ENCODE measurements at regions not wholly inside any gene's neighbourhood (a gene's known extent, or its start where the extent isn't known, plus 50 kb on each side); places are given as distances from the start of the nearest gene placed in this dataset.

DNA sequence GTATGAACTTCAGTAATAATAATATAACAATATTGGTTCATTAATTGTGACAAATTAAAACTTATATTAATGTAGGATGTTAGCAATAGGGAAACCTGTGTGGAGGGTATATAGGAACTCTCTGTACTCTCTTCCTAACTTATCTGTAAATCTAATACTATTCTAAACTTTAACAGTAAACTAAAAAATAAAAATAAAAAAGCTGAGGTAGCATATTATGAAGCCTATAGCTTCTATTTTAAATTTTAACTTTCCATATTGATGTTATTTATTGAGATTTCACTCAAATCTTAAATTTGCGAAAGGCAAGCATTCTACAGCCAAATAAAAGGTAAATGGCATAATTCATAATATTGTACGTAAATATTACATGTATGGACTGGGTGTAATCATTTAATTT is 326.4 kb downstream of the MEI4 start:
- no peak for TF ChIP-seq CTCF (IDR thresholded peaks at IDR 0.05; ENCODE audit: low read depth, low read length)
- H3K4me3 ChIP-seq (ENCODE audit: low read depth, low read length): no peak overlapping the region
- no peaks in the 10 kb centered on the region for H3K27me3 ChIP-seq (ENCODE audit: insufficient read depth, low read depth, severe bottlenecking)
- H3K36me3 ChIP-seq: no peaks in the 10 kb centered on the region
- no peak overlapping the region for H3K27ac ChIP-seq
- no peak for DNase-seq
- H3K9me3 ChIP-seq (ENCODE audit: severe bottlenecking): no peaks in the 10 kb centered on the region

GRCh38 chr6:77986380-77987034 is 333.7 kb downstream of the MEI4 start:
- Histone ChIP-seq H3K27ac (no peak overlapping the region), H3K36me3 (no peaks in the 10 kb centered on the region), H3K4me3 (ENCODE audit: low read depth, low read length) (no peak overlapping the region), H3K27me3 (ENCODE audit: insufficient read depth, low read depth, severe bottlenecking) (no peaks in the 10 kb centered on the region), H3K9me3 (ENCODE audit: severe bottlenecking) (no peaks in the 10 kb centered on the region)
- no peak for DNase-seq
- TF ChIP-seq CTCF (IDR thresholded peaks at IDR 0.05; ENCODE audit: low read depth, low read length): no peak

- H3K36me3 ChIP-seq: no peaks in the 10 kb centered on the region
- H3K27ac ChIP-seq: no peak overlapping the region
- no peak for TF ChIP-seq CTCF (IDR thresholded peaks at IDR 0.05; ENCODE audit: low read depth, low read length)
- no peak overlapping the region for H3K4me3 ChIP-seq (ENCODE audit: low read depth, low read length)
- no peaks in the 10 kb centered on the region for H3K27me3 ChIP-seq (ENCODE audit: insufficient read depth, low read depth, severe bottlenecking)
- no peaks in the 10 kb centered on the region for H3K9me3 ChIP-seq (ENCODE audit: severe bottlenecking)
- DNase-seq: no peak
Observed at GRCh38 chr6:77987035-77987384, 334.2 kb downstream of the MEI4 start.

- Histone ChIP-seq H3K36me3 (no peaks in the 10 kb centered on the region), H3K27me3 (ENCODE audit: insufficient read depth, low read depth, severe bottlenecking) (no peaks in the 10 kb centered on the region), H3K9me3 (ENCODE audit: severe bottlenecking) (no peaks in the 10 kb centered on the region), H3K4me3 (ENCODE audit: low read depth, low read length) (no peak overlapping the region), H3K27ac (no peak overlapping the region)
- no peak for DNase-seq
- TF ChIP-seq CTCF (IDR thresholded peaks at IDR 0.05; ENCODE audit: low read depth, low read length): no peak
Observed at GRCh38 chr6:78010130-78010529, 357.3 kb downstream of the MEI4 start.

DNA sequence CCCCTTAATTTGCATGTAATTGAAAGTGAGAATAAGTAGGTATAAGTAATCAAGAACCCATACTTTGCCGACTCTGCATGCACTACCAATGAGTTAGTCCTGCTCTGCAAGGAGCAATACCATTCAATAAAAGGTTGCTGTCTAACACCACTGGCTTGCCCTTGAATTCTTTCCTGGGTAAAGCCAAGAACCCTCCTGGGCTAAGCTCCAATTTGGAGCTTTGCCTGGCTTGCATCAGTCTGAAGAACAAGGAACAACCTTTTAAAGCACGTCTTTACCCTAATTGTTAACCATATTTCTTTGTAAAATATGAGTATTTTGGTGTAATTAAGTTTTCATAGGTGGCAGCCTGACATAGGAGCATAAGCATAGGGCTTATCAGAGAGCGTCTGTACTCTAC is 367.7 kb downstream of the MEI4 start:
- no peaks in the 10 kb centered on the region for H3K9me3 ChIP-seq (ENCODE audit: severe bottlenecking)
- no peak for DNase-seq
- no peaks in the 10 kb centered on the region for H3K36me3 ChIP-seq
- H3K4me3 ChIP-seq (ENCODE audit: low read depth, low read length): no peak overlapping the region
- H3K27ac ChIP-seq: no peak overlapping the region
- no peak for TF ChIP-seq CTCF (IDR thresholded peaks at IDR 0.05; ENCODE audit: low read depth, low read length)
- H3K27me3 ChIP-seq (ENCODE audit: insufficient read depth, low read depth, severe bottlenecking): no peaks in the 10 kb centered on the region

GRCh38 chr6:78025502-78025901 is 372.7 kb downstream of the MEI4 start:
- H3K27me3 ChIP-seq (ENCODE audit: insufficient read depth, low read depth, severe bottlenecking): no peaks in the 10 kb centered on the region
- no peak for DNase-seq
- no peak overlapping the region for H3K4me3 ChIP-seq (ENCODE audit: low read depth, low read length)
- H3K36me3 ChIP-seq: no peaks in the 10 kb centered on the region
- H3K27ac ChIP-seq: no peak overlapping the region
- no peak for TF ChIP-seq CTCF (IDR thresholded peaks at IDR 0.05; ENCODE audit: low read depth, low read length)
- H3K9me3 ChIP-seq (ENCODE audit: severe bottlenecking): no peaks in the 10 kb centered on the region
